HEK293 (cell line): ENCODE measurements at regions not wholly inside any gene's neighbourhood (a gene's known extent, or its start where the extent isn't known, plus 50 kb on each side); places are given as distances from the start of the nearest gene placed in this dataset.

ENCODE experiments used
- ZNF138 ChIP-seq: fragments of 450-650 bp; formaldehyde crosslinking; IDR thresholded peaks from 2 replicates; pipeline ENCODE4 v1.5.1; 2016; ENCODE audit warnings: missing biosample characterization, missing genetic modification characterization, borderline replicate concordance
- ZNF521 ChIP-seq: fragments of 450-650 bp; formaldehyde crosslinking; IDR thresholded peaks from 2 replicates; pipeline ENCODE4 v1.5.1; 2017; ENCODE audit warnings: missing biosample characterization, mild to moderate bottlenecking, missing genetic modification characterization
- TF ChIP-seq, protein P1 (sequence below): fragments of 450-650 bp; formaldehyde crosslinking; IDR thresholded peaks from 2 replicates; pipeline ENCODE4 v1.5.1; 2016; ENCODE audit warnings: missing biosample characterization, missing genetic modification characterization
- TF ChIP-seq, protein P2 (sequence below): fragments of 450-650 bp; formaldehyde crosslinking; IDR thresholded peaks from 2 replicates; pipeline ENCODE4 v1.5.1; 2016; ENCODE audit warnings: missing biosample characterization, missing genetic modification characterization
- TF ChIP-seq, protein P3 (sequence below): fragments of 450-650 bp; formaldehyde crosslinking; IDR thresholded peaks from 2 replicates; pipeline ENCODE4 v1.5.1; 2016; ENCODE audit warnings: missing biosample characterization, missing genetic modification characterization

DNA sequence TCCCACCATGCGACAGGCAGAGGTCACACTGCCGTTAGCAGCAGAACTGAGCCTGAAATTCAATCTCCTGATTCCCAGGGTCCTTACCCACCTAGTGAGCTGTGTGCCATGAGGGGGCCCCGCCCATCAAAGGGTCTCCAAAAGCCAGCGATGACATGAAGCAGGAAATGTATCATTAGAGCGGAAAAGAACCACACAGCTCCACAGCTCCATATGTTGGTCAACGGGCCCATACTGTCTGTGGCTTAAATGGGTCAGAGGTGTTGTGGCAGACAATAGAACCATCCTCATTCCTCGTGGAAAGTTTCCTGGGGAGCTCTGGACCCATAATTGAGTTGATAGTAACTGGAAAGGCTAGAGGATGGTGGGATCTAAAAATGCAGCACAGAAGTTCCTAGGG, 68.1 kb upstream of the PODXL start:
- TF ChIP-seq, protein P1, sequence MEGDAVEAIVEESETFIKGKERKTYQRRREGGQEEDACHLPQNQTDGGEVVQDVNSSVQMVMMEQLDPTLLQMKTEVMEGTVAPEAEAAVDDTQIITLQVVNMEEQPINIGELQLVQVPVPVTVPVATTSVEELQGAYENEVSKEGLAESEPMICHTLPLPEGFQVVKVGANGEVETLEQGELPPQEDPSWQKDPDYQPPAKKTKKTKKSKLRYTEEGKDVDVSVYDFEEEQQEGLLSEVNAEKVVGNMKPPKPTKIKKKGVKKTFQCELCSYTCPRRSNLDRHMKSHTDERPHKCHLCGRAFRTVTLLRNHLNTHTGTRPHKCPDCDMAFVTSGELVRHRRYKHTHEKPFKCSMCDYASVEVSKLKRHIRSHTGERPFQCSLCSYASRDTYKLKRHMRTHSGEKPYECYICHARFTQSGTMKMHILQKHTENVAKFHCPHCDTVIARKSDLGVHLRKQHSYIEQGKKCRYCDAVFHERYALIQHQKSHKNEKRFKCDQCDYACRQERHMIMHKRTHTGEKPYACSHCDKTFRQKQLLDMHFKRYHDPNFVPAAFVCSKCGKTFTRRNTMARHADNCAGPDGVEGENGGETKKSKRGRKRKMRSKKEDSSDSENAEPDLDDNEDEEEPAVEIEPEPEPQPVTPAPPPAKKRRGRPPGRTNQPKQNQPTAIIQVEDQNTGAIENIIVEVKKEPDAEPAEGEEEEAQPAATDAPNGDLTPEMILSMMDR: no peak
- TF ChIP-seq, protein P2, sequence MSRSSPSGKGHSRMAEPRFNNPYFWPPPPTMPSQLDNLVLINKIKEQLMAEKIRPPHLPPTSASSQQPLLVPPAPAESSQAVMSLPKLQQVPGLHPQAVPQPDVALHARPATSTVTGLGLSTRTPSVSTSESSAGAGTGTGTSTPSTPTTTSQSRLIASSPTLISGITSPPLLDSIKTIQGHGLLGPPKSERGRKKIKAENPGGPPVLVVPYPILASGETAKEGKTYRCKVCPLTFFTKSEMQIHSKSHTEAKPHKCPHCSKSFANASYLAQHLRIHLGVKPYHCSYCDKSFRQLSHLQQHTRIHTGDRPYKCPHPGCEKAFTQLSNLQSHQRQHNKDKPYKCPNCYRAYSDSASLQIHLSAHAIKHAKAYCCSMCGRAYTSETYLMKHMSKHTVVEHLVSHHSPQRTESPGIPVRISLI (tag by site-specific recombination): no peak
- TF ChIP-seq ZNF138 (tag by site-specific recombination) (no peak), ZNF521 (tag by site-specific recombination) (no peak)
- TF ChIP-seq, protein P3, sequence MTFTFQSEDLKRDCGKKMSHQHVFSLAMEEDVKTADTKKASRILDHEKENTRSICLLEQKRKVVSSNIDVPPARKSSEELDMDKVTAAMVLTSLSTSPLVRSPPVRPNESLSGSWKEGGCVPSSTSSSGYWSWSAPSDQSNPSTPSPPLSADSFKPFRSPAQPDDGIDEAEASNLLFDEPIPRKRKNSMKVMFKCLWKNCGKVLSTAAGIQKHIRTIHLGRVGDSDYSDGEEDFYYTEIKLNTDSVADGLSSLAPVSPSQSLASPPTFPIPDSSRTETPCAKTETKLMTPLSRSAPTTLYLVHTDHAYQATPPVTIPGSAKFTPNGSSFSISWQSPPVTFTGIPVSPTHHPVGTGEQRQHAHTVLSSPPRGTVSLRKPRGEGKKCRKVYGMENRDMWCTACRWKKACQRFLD (tag by site-specific recombination): no peak
